ENCODE measurements at regions not wholly inside any gene's neighbourhood (a gene's known extent, or its start where the extent isn't known, plus 50 kb on each side); places are given as distances from the start of the nearest gene placed in this dataset.

GRCh38 chr13:39202746-39203145 is 164.5 kb downstream of the NHLRC3 start:
- no peak for DNase-seq (ENCODE audit: low read depth)
- no peak overlapping the region for H3K4me3 ChIP-seq (ENCODE audit: control insufficient read depth, low read depth, low read length)
- no peak for TF ChIP-seq CTCF (conservative IDR thresholded peaks at IDR 0.05; ENCODE audit: control insufficient read depth, insufficient read depth, low read depth, low read length)

GRCh38 chr13:39208636-39209035 is 170.4 kb downstream of the NHLRC3 start:
- H3K4me3 ChIP-seq (ENCODE audit: control insufficient read depth, low read depth, low read length): no peak overlapping the region
- TF ChIP-seq CTCF (conservative IDR thresholded peaks at IDR 0.05; ENCODE audit: control insufficient read depth, insufficient read depth, low read depth, low read length): no peak
- no peak for DNase-seq (ENCODE audit: low read depth)

- H3K4me3 ChIP-seq (ENCODE audit: control insufficient read depth, low read depth, low read length): no peak overlapping the region
- no peak for TF ChIP-seq CTCF (conservative IDR thresholded peaks at IDR 0.05; ENCODE audit: control insufficient read depth, insufficient read depth, low read depth, low read length)
- DNase-seq (ENCODE audit: low read depth): peak; percentile 47
These were observed 171.7 kb downstream of the NHLRC3 start for GRCh38 chr13:39209731-39210531.

- no peak overlapping the region for H3K4me3 ChIP-seq (ENCODE audit: control insufficient read depth, low read depth, low read length)
- DNase-seq (ENCODE audit: low read depth): peak; percentile 28
- TF ChIP-seq CTCF (conservative IDR thresholded peaks at IDR 0.05; ENCODE audit: control insufficient read depth, insufficient read depth, low read depth, low read length): peak; percentile 5
These were observed 172.8 kb downstream of the NHLRC3 start for GRCh38 chr13:39210961-39211534.

- DNase-seq (ENCODE audit: low read depth): no peak
- no peak for TF ChIP-seq CTCF (conservative IDR thresholded peaks at IDR 0.05; ENCODE audit: control insufficient read depth, insufficient read depth, low read depth, low read length)
- H3K4me3 ChIP-seq (ENCODE audit: control insufficient read depth, low read depth, low read length): no peak overlapping the region
These were observed 177.7 kb downstream of the NHLRC3 start for GRCh38 chr13:39215971-39216370.

- TF ChIP-seq CTCF (conservative IDR thresholded peaks at IDR 0.05; ENCODE audit: control insufficient read depth, insufficient read depth, low read depth, low read length): no peak
- DNase-seq (ENCODE audit: low read depth): no peak
These were observed 179.2 kb downstream of the NHLRC3 start for GRCh38 chr13:39217471-39217870.

More at GRCh38 chr13:39217471-39217870, 179.2 kb downstream of the NHLRC3 start:
- no peak overlapping the region for H3K4me3 ChIP-seq (ENCODE audit: control insufficient read depth, low read depth, low read length)
